ENCODE measurements at regions not wholly inside any gene's neighbourhood (a gene's known extent, or its start where the extent isn't known, plus 50 kb on each side); places are given as distances from the start of the nearest gene placed in this dataset.

GRCh38 chr12:61863811-61864210 is 396.4 kb upstream of the USP15 start:
- no peak for TF ChIP-seq EZH2 (IDR thresholded peaks at IDR 0.05; ENCODE audit: low read length, missing control alignments)
- TF ChIP-seq, protein P1, sequence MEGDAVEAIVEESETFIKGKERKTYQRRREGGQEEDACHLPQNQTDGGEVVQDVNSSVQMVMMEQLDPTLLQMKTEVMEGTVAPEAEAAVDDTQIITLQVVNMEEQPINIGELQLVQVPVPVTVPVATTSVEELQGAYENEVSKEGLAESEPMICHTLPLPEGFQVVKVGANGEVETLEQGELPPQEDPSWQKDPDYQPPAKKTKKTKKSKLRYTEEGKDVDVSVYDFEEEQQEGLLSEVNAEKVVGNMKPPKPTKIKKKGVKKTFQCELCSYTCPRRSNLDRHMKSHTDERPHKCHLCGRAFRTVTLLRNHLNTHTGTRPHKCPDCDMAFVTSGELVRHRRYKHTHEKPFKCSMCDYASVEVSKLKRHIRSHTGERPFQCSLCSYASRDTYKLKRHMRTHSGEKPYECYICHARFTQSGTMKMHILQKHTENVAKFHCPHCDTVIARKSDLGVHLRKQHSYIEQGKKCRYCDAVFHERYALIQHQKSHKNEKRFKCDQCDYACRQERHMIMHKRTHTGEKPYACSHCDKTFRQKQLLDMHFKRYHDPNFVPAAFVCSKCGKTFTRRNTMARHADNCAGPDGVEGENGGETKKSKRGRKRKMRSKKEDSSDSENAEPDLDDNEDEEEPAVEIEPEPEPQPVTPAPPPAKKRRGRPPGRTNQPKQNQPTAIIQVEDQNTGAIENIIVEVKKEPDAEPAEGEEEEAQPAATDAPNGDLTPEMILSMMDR (conservative IDR thresholded peaks at IDR 0.05 in 1 of 2, IDR thresholded peaks at IDR 0.05 in 1 of 2; ENCODE audit: low read depth in 1 of 2, low read length in 2 of 2) = no peak
- Histone ChIP-seq H3K4me1 (ENCODE audit: control insufficient read depth, extremely low read depth, insufficient read depth, low read length) (no peaks in the 10 kb centered on the region), H3K79me2 (ENCODE audit: control insufficient read depth, insufficient read depth, low read length) (no peaks in the 10 kb centered on the region), H3K4me2 (ENCODE audit: extremely low read depth, insufficient read depth, low read length) (no peak overlapping the region), H2AFZ (ENCODE audit: low read length) (no peak overlapping the region), H3K27ac (ENCODE audit: insufficient read depth, low read length) (no peak overlapping the region), H3K36me3 (ENCODE audit: control insufficient read depth, insufficient read depth, low read length) (no peaks in the 10 kb centered on the region), H3K4me3 (replicated peaks in 1 of 4; ENCODE audit: control extremely low read depth in 1 of 4, insufficient read depth in 1 of 4, low read depth in 3 of 4, low read length in 4 of 4) (no peak overlapping the region), H3K27me3 (ENCODE audit: control insufficient read depth, insufficient read depth, low read length) (no peaks in the 10 kb centered on the region), H3K9ac (ENCODE audit: insufficient read depth, low read length) (no peak overlapping the region), H4K20me1 (ENCODE audit: control insufficient read depth, extremely low read depth, insufficient read depth, low read length) (no peaks in the 10 kb centered on the region), H3K9me3 (ENCODE audit: control insufficient read depth, insufficient read depth, low read depth, low read length) (no peaks in the 10 kb centered on the region)
- DNase-seq (ENCODE audit: low read depth in 2 of 2) = no peak

DNA sequence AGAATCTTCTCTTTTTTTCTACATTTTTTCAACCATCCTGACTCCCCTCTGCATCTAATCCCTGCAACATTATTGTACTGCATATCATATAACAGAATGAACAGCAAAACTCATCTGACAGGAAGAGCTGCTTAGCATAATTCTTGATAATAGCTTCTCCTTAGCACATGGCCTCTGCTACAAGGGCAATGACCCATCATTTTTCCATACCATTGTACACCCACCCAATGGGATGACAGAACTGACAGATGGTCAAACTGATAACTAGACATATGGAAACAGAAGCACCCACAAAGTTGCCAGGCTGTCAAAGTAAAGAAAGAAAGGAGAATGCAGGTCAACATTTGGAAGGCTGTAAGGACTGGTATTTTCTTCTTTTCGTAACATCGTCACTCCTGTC is 390.4 kb upstream of the USP15 start:
- H3K36me3 ChIP-seq (ENCODE audit: control insufficient read depth, insufficient read depth, low read length) = no peaks in the 10 kb centered on the region
- DNase-seq (ENCODE audit: low read depth in 2 of 2) = no peak
- H3K4me1 ChIP-seq (ENCODE audit: control insufficient read depth, extremely low read depth, insufficient read depth, low read length) = no peaks in the 10 kb centered on the region
- H3K9ac ChIP-seq (ENCODE audit: insufficient read depth, low read length) = no peak overlapping the region
- no peaks in the 10 kb centered on the region for H3K27me3 ChIP-seq (ENCODE audit: control insufficient read depth, insufficient read depth, low read length)
- H3K4me2 ChIP-seq (ENCODE audit: extremely low read depth, insufficient read depth, low read length) = no peak overlapping the region
- no peaks in the 10 kb centered on the region for H3K9me3 ChIP-seq (ENCODE audit: control insufficient read depth, insufficient read depth, low read depth, low read length)
- H2AFZ ChIP-seq (ENCODE audit: low read length) = no peak overlapping the region
- no peak overlapping the region for H3K27ac ChIP-seq (ENCODE audit: insufficient read depth, low read length)
- H3K79me2 ChIP-seq (ENCODE audit: control insufficient read depth, insufficient read depth, low read length) = no peaks in the 10 kb centered on the region
- H3K4me3 ChIP-seq (replicated peaks in 1 of 4; ENCODE audit: control extremely low read depth in 1 of 4, insufficient read depth in 1 of 4, low read depth in 3 of 4, low read length in 4 of 4) = no peak overlapping the region
- no peak for TF ChIP-seq EZH2 (IDR thresholded peaks at IDR 0.05; ENCODE audit: low read length, missing control alignments)
- TF ChIP-seq, protein P1 (conservative IDR thresholded peaks at IDR 0.05 in 1 of 2, IDR thresholded peaks at IDR 0.05 in 1 of 2; ENCODE audit: low read depth in 1 of 2, low read length in 2 of 2) = no peak
- no peaks in the 10 kb centered on the region for H4K20me1 ChIP-seq (ENCODE audit: control insufficient read depth, extremely low read depth, insufficient read depth, low read length)

DNA sequence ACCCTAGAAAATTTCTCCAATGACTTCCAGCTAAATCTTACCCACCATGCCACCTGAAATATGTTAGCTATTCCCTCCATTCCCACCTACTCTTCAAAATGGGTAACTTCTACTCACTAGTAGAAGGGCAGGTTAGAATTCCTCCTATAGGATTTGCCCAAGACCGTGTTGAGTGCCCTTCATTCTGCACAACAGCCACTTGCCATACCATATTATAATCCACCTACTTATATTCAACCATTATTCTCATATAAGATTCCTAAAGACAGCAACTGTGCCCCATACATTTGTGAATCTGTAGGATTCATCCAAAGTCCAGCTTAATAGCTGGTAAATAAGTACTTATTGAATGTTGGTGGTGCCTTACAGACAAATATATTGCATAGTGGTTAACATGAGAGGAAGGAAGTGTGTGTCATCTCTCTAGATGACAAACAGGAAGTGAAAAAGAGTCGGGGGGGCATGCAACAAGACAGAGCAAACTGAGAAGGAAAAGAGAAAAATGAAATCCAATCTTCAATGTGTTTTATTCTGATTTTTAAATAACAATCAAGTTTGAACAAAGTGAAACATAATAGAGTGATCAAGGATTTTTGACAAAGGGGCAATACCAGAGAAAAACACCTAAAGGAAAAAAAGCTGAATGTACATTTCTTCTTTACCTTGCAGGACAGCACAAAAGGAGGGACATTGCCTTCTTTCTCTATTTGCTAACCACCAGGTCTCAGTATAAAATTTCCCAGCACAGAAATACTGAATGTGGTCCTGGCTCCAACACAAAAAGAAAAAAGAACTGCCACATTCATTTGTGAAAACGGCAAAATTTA is 389.3 kb upstream of the USP15 start:
- Histone ChIP-seq H3K27ac (ENCODE audit: insufficient read depth, low read length) (no peak overlapping the region), H3K4me3 (replicated peaks in 1 of 4; ENCODE audit: control extremely low read depth in 1 of 4, insufficient read depth in 1 of 4, low read depth in 3 of 4, low read length in 4 of 4) (no peak overlapping the region), H3K36me3 (ENCODE audit: control insufficient read depth, insufficient read depth, low read length) (no peaks in the 10 kb centered on the region), H3K9ac (ENCODE audit: insufficient read depth, low read length) (no peak overlapping the region), H4K20me1 (ENCODE audit: control insufficient read depth, extremely low read depth, insufficient read depth, low read length) (no peaks in the 10 kb centered on the region), H3K9me3 (ENCODE audit: control insufficient read depth, insufficient read depth, low read depth, low read length) (no peaks in the 10 kb centered on the region), H3K4me2 (ENCODE audit: extremely low read depth, insufficient read depth, low read length) (no peak overlapping the region), H3K79me2 (ENCODE audit: control insufficient read depth, insufficient read depth, low read length) (no peaks in the 10 kb centered on the region), H3K4me1 (ENCODE audit: control insufficient read depth, extremely low read depth, insufficient read depth, low read length) (no peaks in the 10 kb centered on the region), H2AFZ (ENCODE audit: low read length) (no peak overlapping the region), H3K27me3 (ENCODE audit: control insufficient read depth, insufficient read depth, low read length) (no peaks in the 10 kb centered on the region)
- no peak for TF ChIP-seq EZH2 (IDR thresholded peaks at IDR 0.05; ENCODE audit: low read length, missing control alignments)
- TF ChIP-seq, protein P1 (conservative IDR thresholded peaks at IDR 0.05 in 1 of 2, IDR thresholded peaks at IDR 0.05 in 1 of 2; ENCODE audit: low read depth in 1 of 2, low read length in 2 of 2) = no peak
- DNase-seq (ENCODE audit: low read depth in 2 of 2) = no peak

Measured in fibroblast of lung (primary cell).